ENCODE measurements at regions not wholly inside any gene's neighbourhood (a gene's known extent, or its start where the extent isn't known, plus 50 kb on each side); places are given as distances from the start of the nearest gene placed in this dataset.

DNA sequence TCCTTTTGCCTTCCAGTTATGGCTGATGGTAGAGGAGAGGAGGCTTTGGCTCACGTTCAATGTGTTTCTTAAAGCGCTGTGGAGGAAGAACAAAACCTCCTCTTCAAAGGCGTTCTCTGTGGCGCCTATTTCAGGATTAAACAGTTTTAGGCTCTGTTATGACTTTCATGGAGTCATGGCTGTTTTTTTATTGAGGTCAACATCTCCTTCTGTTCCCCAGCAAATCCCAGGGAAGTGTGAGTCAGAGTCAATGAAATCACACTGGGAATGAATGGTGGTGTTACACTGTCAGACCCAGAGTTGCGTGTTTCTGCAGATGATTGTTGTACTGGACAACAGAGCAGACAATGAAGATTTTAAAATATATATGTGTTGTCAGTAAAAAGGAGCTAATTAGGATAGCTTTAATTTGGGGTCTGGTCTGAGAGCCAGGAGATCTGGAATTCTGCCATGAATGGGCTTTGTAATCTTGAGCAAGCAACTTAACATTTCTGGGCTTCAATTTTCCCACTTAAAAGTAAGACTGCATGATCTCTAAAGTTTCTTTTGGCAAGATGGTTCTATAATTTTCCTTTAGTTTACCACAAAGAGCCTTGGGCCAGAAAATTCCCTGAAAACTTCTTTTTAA lies 240.7 kb downstream of the CSNK1G3 start:
- TF ChIP-seq CTCF (IDR thresholded peaks at IDR 0.05) (no peak), ZFX (IDR thresholded peaks at IDR 0.05; ENCODE audit: borderline replicate concordance) (no peak)

All from 22Rv1 (cell line).